ENCODE measurements at regions not wholly inside any gene's neighbourhood (a gene's known extent, or its start where the extent isn't known, plus 50 kb on each side); places are given as distances from the start of the nearest gene placed in this dataset.

- no peak for TF ChIP-seq ZBTB6 (tag by site-specific recombination; IDR thresholded peaks at IDR 0.05)
- TF ChIP-seq, protein P1, sequence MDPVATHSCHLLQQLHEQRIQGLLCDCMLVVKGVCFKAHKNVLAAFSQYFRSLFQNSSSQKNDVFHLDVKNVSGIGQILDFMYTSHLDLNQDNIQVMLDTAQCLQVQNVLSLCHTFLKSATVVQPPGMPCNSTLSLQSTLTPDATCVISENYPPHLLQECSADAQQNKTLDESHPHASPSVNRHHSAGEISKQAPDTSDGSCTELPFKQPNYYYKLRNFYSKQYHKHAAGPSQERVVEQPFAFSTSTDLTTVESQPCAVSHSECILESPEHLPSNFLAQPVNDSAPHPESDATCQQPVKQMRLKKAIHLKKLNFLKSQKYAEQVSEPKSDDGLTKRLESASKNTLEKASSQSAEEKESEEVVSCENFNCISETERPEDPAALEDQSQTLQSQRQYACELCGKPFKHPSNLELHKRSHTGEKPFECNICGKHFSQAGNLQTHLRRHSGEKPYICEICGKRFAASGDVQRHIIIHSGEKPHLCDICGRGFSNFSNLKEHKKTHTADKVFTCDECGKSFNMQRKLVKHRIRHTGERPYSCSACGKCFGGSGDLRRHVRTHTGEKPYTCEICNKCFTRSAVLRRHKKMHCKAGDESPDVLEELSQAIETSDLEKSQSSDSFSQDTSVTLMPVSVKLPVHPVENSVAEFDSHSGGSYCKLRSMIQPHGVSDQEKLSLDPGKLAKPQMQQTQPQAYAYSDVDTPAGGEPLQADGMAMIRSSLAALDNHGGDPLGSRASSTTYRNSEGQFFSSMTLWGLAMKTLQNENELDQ (tag by site-specific recombination; IDR thresholded peaks at IDR 0.05; ENCODE audit: low read depth) = no peak
- no peak for TF ChIP-seq ZNF621 (tag by site-specific recombination; IDR thresholded peaks at IDR 0.05)
- TF ChIP-seq ZNF274 (IDR thresholded peaks at IDR 0.05; ENCODE audit: low read length) = no peak
- TF ChIP-seq ZNF274 (tag by site-specific recombination; IDR thresholded peaks at IDR 0.05; ENCODE audit: borderline replicate concordance) = no peak
- TF ChIP-seq ZXDB (tag by site-specific recombination; IDR thresholded peaks at IDR 0.05) = no peak
- TF ChIP-seq ZNF843 (tag by site-specific recombination; IDR thresholded peaks at IDR 0.05) = no peak
- no peak for TF ChIP-seq SP3 (tag by site-specific recombination; IDR thresholded peaks at IDR 0.05)
- TF ChIP-seq PRDM2 (tag by site-specific recombination; IDR thresholded peaks at IDR 0.05; ENCODE audit: borderline replicate concordance) = no peak
- TF ChIP-seq KLF7 (tag by site-specific recombination; IDR thresholded peaks at IDR 0.05; ENCODE audit: borderline replicate concordance) = no peak
- TF ChIP-seq KLF16 (tag by site-specific recombination; IDR thresholded peaks at IDR 0.05) = no peak
- no peak for TF ChIP-seq ZFP3 (tag by site-specific recombination; IDR thresholded peaks at IDR 0.05; ENCODE audit: low read depth)
- no peak for TF ChIP-seq OSR2 (tag by site-specific recombination; IDR thresholded peaks at IDR 0.05)
Observed at GRCh38 chr1:17963513-17963912, 144.1 kb upstream of the IGSF21 start (continued).

GRCh38 chr1:17965515-17966100 lies 142.0 kb upstream of the IGSF21 start:
- TF ChIP-seq MYNN (tag by site-specific recombination; IDR thresholded peaks at IDR 0.05; ENCODE audit: borderline replicate concordance) (no peak), ZNF621 (tag by site-specific recombination; IDR thresholded peaks at IDR 0.05) (no peak), ZSCAN30 (tag by site-specific recombination; IDR thresholded peaks at IDR 0.05) (no peak), ZNF645 (tag by site-specific recombination; IDR thresholded peaks at IDR 0.05) (no peak), HOXA7 (CRISPR knock-in tag; IDR thresholded peaks at IDR 0.05; ENCODE audit: borderline replicate concordance) (no peak), ZSCAN23 (tag by site-specific recombination; IDR thresholded peaks at IDR 0.05) (no peak), ZNF549 (tag by site-specific recombination; IDR thresholded peaks at IDR 0.05) (no peak)
- TF ChIP-seq, protein P2, sequence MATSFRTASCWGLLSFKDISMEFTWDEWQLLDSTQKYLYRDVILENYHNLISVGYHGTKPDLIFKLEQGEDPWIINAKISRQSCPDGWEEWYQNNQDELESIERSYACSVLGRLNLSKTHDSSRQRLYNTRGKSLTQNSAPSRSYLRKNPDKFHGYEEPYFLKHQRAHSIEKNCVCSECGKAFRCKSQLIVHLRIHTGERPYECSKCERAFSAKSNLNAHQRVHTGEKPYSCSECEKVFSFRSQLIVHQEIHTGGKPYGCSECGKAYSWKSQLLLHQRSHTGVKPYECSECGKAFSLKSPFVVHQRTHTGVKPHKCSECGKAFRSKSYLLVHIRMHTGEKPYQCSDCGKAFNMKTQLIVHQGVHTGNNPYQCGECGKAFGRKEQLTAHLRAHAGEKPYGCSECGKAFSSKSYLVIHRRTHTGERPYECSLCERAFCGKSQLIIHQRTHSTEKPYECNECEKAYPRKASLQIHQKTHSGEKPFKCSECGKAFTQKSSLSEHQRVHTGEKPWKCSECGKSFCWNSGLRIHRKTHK (tag by site-specific recombination; IDR thresholded peaks at IDR 0.05) = no peak
- no peak overlapping the region for H3K4me3 ChIP-seq (ENCODE audit: low read depth, low read length)
- no peaks in the 10 kb centered on the region for H3K9me3 ChIP-seq (ENCODE audit: control insufficient read depth, insufficient read depth, low read depth, low read length)
- no peaks in the 10 kb centered on the region for H3K4me1 ChIP-seq (ENCODE audit: control insufficient read depth, insufficient read depth, low read length)
- CTCF ChIA-PET = interaction anchor here (0.6 kb wide), 1 partner anchor 12 kb away, joined by 3 read pairs; no protein-coding TSS in a partner anchor
- H3K36me3 ChIP-seq (ENCODE audit: control insufficient read depth in 2 of 2, insufficient read depth in 1 of 2, low read length in 2 of 2) = no peaks in the 10 kb centered on the region
- H3K27ac ChIP-seq (ENCODE audit: extremely low read depth, low read depth, low read length) = no peak overlapping the region
- POLR2A ChIA-PET = interaction anchor here (0.6 kb wide), 1 partner anchor 27 kb away, joined by 3 read pairs; no protein-coding TSS in a partner anchor
